SIG-M5 treated with dmso at 0.1 percent for 504 hours (cell line): ENCODE measurements at regions not wholly inside any gene's neighbourhood (a gene's known extent, or its start where the extent isn't known, plus 50 kb on each side); places are given as distances from the start of the nearest gene placed in this dataset.
"Not testable (repeated sequence)": the region's sequence is repeated elsewhere in the genome, so short reads cannot be mapped to it uniquely, and the experiment has no call there.

ENCODE experiments used
- DNase-seq: peaks from one replicate; lab custom pipeline; 2025; ENCODE audit not compliant: unreplicated experiment; lab: John Stamatoyannopoulos, UW

GRCh38 chr1:244758708-244759107, 76.8 kb upstream of the COX20 start:
- DNase-seq, result no peak

GRCh38 chr1:244759158-244759557, 76.3 kb upstream of the COX20 start:
- DNase-seq, result no peak

- no peak for DNase-seq
These were observed 75.0 kb upstream of the COX20 start for GRCh38 chr1:244760471-244760870.

DNA sequence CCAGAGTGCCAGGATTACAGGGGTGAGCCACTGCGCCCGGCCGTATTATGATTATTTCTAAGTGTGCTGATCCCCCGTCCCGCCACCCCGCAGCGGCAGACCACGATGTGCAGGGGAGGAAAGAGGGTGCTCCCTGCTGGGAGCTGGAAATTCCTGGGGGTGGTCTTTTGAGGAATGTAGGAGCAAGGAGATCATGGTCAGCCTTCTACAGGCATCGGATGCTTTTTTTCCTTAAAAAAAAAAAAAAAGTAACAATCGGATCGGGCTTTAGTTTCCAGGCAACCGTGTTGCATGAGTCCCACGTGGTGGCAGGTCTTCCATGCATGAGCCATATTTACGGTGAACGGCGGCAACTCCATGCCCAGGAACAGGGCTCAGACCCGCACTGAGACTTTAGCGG, 74.2 kb upstream of the COX20 start:
- DNase-seq, result no peak

GRCh38 chr1:244762629-244763028, 72.8 kb upstream of the COX20 start:
- DNase-seq, result no peak

DNA sequence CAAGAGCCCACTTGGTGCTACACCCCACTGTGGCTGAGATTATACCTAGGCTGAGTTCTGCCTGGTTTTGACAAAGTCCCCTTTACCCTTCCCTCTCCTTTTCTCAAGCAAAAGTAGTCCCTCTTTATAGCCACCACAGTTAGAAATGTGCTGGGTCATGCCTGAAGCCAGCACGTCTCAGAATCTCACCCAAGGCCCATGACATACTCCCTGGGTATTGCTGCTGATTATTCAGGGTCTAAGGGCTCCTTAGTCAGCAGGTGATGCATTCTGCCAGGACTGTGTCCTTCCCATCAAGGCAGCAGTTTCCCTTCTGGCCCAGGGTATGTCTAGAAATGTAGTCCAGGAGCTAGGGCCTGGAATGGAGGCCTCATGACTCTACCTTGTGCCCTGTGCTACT, 67.3 kb upstream of the COX20 start:
- DNase-seq, result no peak

- no peak for DNase-seq
These were observed 66.7 kb upstream of the COX20 start for GRCh38 chr1:244768804-244769203.

DNA sequence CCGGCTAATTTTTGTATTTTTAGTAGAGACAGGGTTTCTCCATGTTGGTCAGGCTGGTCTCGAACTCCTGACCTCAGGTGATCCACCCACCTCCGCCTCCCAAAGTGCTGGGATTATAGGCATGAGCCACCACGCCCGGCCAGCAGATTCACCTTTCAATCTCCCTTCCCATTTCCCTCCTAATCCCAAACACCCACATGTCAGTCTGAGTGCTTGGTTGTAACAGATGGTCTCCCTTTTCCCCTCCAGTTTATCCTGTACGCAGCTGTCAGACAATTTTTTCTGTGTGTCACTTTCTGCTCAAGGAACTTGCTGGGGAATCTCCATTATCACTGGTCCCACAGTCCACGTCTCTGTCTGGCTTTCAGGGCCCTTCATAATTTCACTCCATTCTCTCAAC, 64.9 kb upstream of the COX20 start:
- not testable (repeated sequence) for DNase-seq

GRCh38 chr1:244773513-244773912, 61.9 kb upstream of the COX20 start:
- no peak for DNase-seq

- DNase-seq, result not testable (repeated sequence)
These were observed 58.7 kb upstream of the COX20 start for GRCh38 chr1:244776783-244777182.

- peak; percentile 50 for DNase-seq
These were observed 57.1 kb upstream of the COX20 start for GRCh38 chr1:244778344-244778743.

DNA sequence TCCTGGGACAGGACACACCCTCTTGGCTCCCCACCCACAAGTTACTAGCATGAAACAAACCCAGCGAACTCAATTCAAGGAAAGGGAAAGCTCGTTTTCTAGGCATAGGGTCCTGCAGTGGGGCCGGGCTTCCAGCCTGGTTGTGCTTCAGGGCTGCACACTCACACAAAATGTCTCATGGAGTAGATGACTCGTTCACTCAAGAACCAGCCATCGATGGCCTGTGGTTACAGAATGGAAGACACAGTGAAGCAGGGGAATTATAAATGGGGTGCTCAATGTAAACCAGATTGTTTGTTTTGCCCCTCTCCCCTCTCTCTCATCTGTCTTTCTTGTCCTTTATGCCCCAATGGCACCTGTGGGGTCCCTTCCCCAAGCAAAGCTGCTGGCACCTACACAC, 56.0 kb upstream of the COX20 start:
- DNase-seq, result no peak

GRCh38 chr1:244780311-244780710, 55.1 kb upstream of the COX20 start:
- DNase-seq, result no peak

GRCh38 chr1:244782056-244782455, 53.4 kb upstream of the COX20 start:
- DNase-seq, result no peak

- no peak for DNase-seq
These were observed 52.3 kb upstream of the COX20 start for GRCh38 chr1:244783138-244783537.
